PC-9 (cell line): ENCODE measurements at regions not wholly inside any gene's neighbourhood (a gene's known extent, or its start where the extent isn't known, plus 50 kb on each side); places are given as distances from the start of the nearest gene placed in this dataset.
"Not testable (repeated sequence)": the region's sequence is repeated elsewhere in the genome, so short reads cannot be mapped to it uniquely, and the experiment has no call there.

Experiments
- BruUV-seq: library from RNA; stranded (reverse); fragments of 400-500 nt; replicated peaks from 2 replicates; lab custom pipeline; 2021; lab: Mats Ljungman, UMichigan
- CTCF ChIA-PET: fragments of 300-600 bp; sonication (Branson Sonifier 250); formaldehyde crosslinking; loops from one replicate; lab custom pipeline; 2022; ENCODE audit warnings: antibody characterized with exemption; lab: Charles Lee
- POLR2A ChIA-PET: fragments of 300-600 bp; sonication (Branson Sonifier 250); formaldehyde crosslinking; loops from one replicate; lab custom pipeline; 2022; ENCODE audit warnings: antibody characterized with exemption; ENCODE audit not compliant: unreplicated experiment; lab: Charles Lee
- DNase-seq, 2 experiments: peaks; one replicate each; pipeline versions ENCODE4 v3.0.0 to v3.0.0-alpha.2; 2015 to 2022; ENCODE audit warnings: mixed read lengths in 1 of 2
- H2AFZ ChIP-seq: fragments of 200-600 bp; sonication (generic); 2 replicates; pipeline ENCODE4 v1.8.1; 2017; ENCODE audit warnings: antibody characterized with exemption
- H3F3A ChIP-seq: fragments of 200-600 bp; sonication (generic); 2 replicates; pipeline ENCODE4 v1.8.1; 2017; ENCODE audit warnings: antibody characterized with exemption, mild to moderate bottlenecking, low read depth; ENCODE audit not compliant: insufficient read depth
- H3K27ac ChIP-seq: fragments of 200-600 bp; sonication (generic); 2 replicates; pipeline ENCODE4 v1.6.1; 2016; ENCODE audit warnings: mixed run types
- H3K27me3 ChIP-seq: fragments of 200-600 bp; sonication (generic); 2 replicates; pipeline ENCODE4 v1.6.1; 2016; ENCODE audit warnings: low read depth, mixed run types; ENCODE audit not compliant: insufficient read depth
- H3K36me3 ChIP-seq: fragments of 200-600 bp; sonication (generic); 2 replicates; pipeline ENCODE4 v1.6.1; 2016; ENCODE audit warnings: low read depth, mixed run types
- H3K4me1 ChIP-seq: fragments of 200-600 bp; sonication (generic); replicated peaks from 2 replicates; pipeline ENCODE4 v1.6.1; 2016; ENCODE audit warnings: mixed run types; ENCODE audit not compliant: insufficient read depth
- H3K4me2 ChIP-seq: fragments of 200-600 bp; sonication (generic); 2 replicates; pipeline ENCODE4 v1.6.1; 2017; ENCODE audit warnings: mixed run types
- H3K4me3 ChIP-seq: fragments of 200-600 bp; sonication (generic); 2 replicates; pipeline ENCODE4 v1.6.1; 2016; ENCODE audit warnings: mixed run types
- H3K79me2 ChIP-seq: fragments of 200-600 bp; sonication (generic); 2 replicates; pipeline ENCODE4 v1.6.1; 2017; ENCODE audit warnings: low read depth, mixed run types
- H3K9me2 ChIP-seq: fragments of 200-600 bp; sonication (generic); 2 replicates; pipeline ENCODE4 v1.8.1; 2017; ENCODE audit warnings: mild to moderate bottlenecking; ENCODE audit not compliant: insufficient read depth
- H3K9me3 ChIP-seq: fragments of 200-600 bp; sonication (generic); 2 replicates; pipeline ENCODE4 v1.8.1; 2016; ENCODE audit warnings: low read depth; ENCODE audit not compliant: insufficient read depth
- H4K20me1 ChIP-seq: fragments of 200-600 bp; sonication (generic); 2 replicates; pipeline ENCODE4 v1.8.1; 2017; ENCODE audit not compliant: insufficient read depth
- EZH2 ChIP-seq: fragments of 200-600 bp; sonication (generic); IDR thresholded peaks from 2 replicates; pipeline ENCODE4 v1.8.0; 2017; ENCODE audit warnings: antibody characterized with exemption, low read depth
- intact Hi-C: fragments of 100-400 bp; cut with micrococcal nuclease; formaldehyde crosslinking; loops from one replicate; pipeline ENCODE4 v1.10.0; 2022; ENCODE audit not compliant: unreplicated experiment
- TF ChIP-seq, protein P1 (sequence below): fragments of 200-600 bp; sonication (generic); conservative IDR thresholded peaks from 2 replicates; pipeline ENCODE4 v1.6.1; 2017; ENCODE audit warnings: mixed run types, antibody characterized with exemption, mild to moderate bottlenecking, moderate library complexity

- intact Hi-C loops: no loop called here
- Histone ChIP-seq H3K4me1 (no peaks in the 10 kb centered on the region), H3K9me2 (peaks cover 7% of the 10 kb centered on the region; the same call in 1 of the 2 replicates), H3K4me2 (no peak overlapping the region), H3F3A (no peaks in the 10 kb centered on the region), H3K27ac (no peak overlapping the region), H4K20me1 (no peaks in the 10 kb centered on the region), H3K36me3 (no peaks in the 10 kb centered on the region), H3K4me3 (no peak overlapping the region), H3K9me3 (no peaks in the 10 kb centered on the region), H3K27me3 (no peaks in the 10 kb centered on the region), H2AFZ (no peak overlapping the region), H3K79me2 (no peaks in the 10 kb centered on the region)
- ChIA-PET CTCF (no interaction called here), POLR2A (no interaction called here)
- TF ChIP-seq EZH2: no peak
- TF ChIP-seq, protein P1, sequence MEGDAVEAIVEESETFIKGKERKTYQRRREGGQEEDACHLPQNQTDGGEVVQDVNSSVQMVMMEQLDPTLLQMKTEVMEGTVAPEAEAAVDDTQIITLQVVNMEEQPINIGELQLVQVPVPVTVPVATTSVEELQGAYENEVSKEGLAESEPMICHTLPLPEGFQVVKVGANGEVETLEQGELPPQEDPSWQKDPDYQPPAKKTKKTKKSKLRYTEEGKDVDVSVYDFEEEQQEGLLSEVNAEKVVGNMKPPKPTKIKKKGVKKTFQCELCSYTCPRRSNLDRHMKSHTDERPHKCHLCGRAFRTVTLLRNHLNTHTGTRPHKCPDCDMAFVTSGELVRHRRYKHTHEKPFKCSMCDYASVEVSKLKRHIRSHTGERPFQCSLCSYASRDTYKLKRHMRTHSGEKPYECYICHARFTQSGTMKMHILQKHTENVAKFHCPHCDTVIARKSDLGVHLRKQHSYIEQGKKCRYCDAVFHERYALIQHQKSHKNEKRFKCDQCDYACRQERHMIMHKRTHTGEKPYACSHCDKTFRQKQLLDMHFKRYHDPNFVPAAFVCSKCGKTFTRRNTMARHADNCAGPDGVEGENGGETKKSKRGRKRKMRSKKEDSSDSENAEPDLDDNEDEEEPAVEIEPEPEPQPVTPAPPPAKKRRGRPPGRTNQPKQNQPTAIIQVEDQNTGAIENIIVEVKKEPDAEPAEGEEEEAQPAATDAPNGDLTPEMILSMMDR: no peak
- no peak for DNase-seq
- no TSS peak for BruUV-seq
These were observed 409.8 kb downstream of the HACE1 start for GRCh38 chr6:104449918-104450317.

DNA sequence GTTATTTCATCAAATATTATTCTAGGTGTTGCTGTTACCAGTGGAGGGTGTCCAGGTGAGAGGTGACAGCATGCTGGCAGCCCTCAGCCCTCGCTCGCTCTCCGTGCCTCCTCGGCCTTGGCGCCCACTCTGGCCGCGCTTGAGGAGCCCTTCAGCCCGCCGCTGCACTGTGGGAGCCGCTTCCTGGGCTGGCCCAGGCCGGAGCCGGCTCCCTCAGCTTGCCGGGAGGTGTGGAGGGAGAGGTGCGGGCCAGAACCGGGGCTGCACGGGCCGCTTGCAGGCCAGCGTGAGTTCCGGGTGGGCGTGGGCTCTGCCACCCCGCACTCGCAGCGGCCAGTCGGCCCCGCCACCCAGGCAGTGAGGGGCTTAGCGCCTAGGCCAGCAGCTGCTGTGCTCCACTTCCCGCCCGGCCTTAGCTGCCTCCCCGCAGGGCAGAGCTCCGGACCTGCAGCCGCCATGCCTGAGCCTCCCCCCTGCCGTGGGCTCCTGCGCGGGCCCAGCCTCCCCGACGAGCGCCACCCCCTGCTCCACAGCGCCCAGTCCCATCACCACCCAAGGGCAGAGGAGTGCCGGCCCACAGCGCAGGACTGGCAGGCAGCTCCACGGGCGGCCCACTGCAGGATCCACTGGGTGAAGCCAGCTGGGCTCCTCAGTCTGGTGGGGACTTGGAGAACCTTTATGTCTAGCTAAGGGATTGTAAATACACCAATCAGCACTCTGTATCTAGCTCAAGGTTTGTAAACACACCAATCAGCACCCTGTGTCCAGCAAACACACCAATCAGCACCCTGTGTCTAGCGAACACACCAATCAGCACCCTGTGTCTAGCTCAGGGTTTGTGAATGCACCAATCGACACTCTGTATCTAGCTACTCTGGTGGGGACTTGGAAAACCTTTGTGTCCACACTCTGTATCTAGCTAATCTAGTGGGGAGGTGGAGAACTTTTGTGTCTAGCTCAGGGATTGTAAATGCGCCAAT, 413.3 kb downstream of the HACE1 start:
- H3F3A ChIP-seq, intact Hi-C loops, H3K9me3 ChIP-seq, POLR2A ChIA-PET, H3K4me1 ChIP-seq, H2AFZ ChIP-seq, H3K4me2 ChIP-seq, H4K20me1 ChIP-seq, H3K4me3 ChIP-seq, CTCF ChIA-PET, BruUV-seq, H3K27me3 ChIP-seq, H3K9me2 ChIP-seq, H3K79me2 ChIP-seq, H3K36me3 ChIP-seq, DNase-seq, H3K27ac ChIP-seq: not testable (repeated sequence)

GRCh38 chr6:104434519-104434918, 425.2 kb downstream of the HACE1 start:
- ChIA-PET CTCF (no interaction called here), POLR2A (no interaction called here)
- Histone ChIP-seq H3K79me2 (no peaks in the 10 kb centered on the region), H4K20me1 (no peaks in the 10 kb centered on the region), H3K9me2 (no peaks in the 10 kb centered on the region), H2AFZ (no peak overlapping the region), H3K4me1 (no peaks in the 10 kb centered on the region), H3K4me3 (no peak overlapping the region), H3K27ac (no peak overlapping the region), H3K36me3 (no peaks in the 10 kb centered on the region), H3K27me3 (no peaks in the 10 kb centered on the region), H3F3A (no peaks in the 10 kb centered on the region), H3K4me2 (no peak overlapping the region), H3K9me3 (no peaks in the 10 kb centered on the region)
- intact Hi-C loops: no loop called here
- TF ChIP-seq, protein P1: no peak
- TF ChIP-seq EZH2: no peak
- BruUV-seq: no TSS peak
- DNase-seq: no peak
